Loucy (cell line): ENCODE measurements at regions not wholly inside any gene's neighbourhood (a gene's known extent, or its start where the extent isn't known, plus 50 kb on each side); places are given as distances from the start of the nearest gene placed in this dataset.

Experiments
- CTCF ChIP-seq: fragments of 200-600 bp; sonication (generic); conservative IDR thresholded peaks from 2 replicates; pipeline ENCODE4 v1.5.1; 2014; ENCODE audit warnings: mild to moderate bottlenecking, antibody characterized with exemption, low read length
- EZH2phosphoT487 ChIP-seq: fragments of 200-600 bp; IDR thresholded peaks from 2 replicates; pipeline ENCODE4 v1.6.1; 2018; ENCODE audit warnings: antibody characterized with exemption, mild to moderate bottlenecking, moderate library complexity, borderline replicate concordance

- TF ChIP-seq CTCF (no peak), EZH2phosphoT487 (no peak)
These were observed 182.5 kb downstream of the TDRD15 start for GRCh38 chr2:21306235-21306634.
